Neural progenitor cell (in vitro differentiated cells): ENCODE measurements at regions not wholly inside any gene's neighbourhood (a gene's known extent, or its start where the extent isn't known, plus 50 kb on each side); places are given as distances from the start of the nearest gene placed in this dataset.

Experiments used
- EZH2 ChIP-seq: fragments of 200-600 bp; sonication (generic); IDR thresholded peaks from 2 replicates; pipeline ENCODE4 v1.6.1; 2017; ENCODE audit warnings: antibody characterized with exemption, mild to moderate bottlenecking, moderate library complexity
- EZH2phosphoT487 ChIP-seq: fragments of 200-600 bp; sonication (generic); IDR thresholded peaks from 2 replicates; pipeline ENCODE4 v1.6.1; 2017; ENCODE audit warnings: antibody characterized with exemption

DNA sequence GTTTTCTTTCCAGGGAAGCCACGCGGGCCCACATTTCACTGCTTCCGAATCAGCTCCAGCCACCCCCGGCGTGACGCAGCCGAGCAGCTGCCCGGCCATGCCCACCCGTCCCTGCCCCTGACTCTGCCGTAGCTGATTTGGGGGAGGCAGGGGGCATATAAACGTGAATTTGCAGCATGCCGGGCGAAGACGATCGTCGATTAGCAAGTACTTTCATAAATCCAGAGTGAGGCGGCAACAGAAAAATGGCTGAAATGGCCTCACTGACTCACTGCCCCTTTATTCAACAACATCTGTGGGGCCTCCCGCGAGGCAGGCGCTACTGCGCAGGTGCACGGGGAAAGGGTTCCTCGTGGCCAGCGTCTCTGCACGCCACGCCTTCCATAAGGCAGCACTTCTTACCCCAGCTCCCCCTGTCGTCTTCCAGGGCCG is 118.0 kb downstream of the DLL1 start:
- no peak for TF ChIP-seq EZH2phosphoT487
- TF ChIP-seq EZH2, result no peak
